Panc1 (cell line): ENCODE measurements at regions not wholly inside any gene's neighbourhood (a gene's known extent, or its start where the extent isn't known, plus 50 kb on each side); places are given as distances from the start of the nearest gene placed in this dataset.

Source experiments
- ATAC-seq: fragments of 200-7000 bp; cut with Tn5 transposase; 2 replicates; pipeline ENCODE4 v1.9.1; 2020; ENCODE audit warnings: mild to moderate bottlenecking, moderate library complexity
- BruUV-seq: library from RNA; stranded (reverse); fragments of 400-500 nt; replicated peaks from 2 replicates; lab custom pipeline; 2021; lab: Mats Ljungman, UMichigan
- CTCF ChIA-PET: fragments of 300-600 bp; sonication (Branson Sonifier 250); formaldehyde crosslinking; loops from one replicate; lab custom pipeline; 2022; ENCODE audit warnings: antibody characterized with exemption; lab: Charles Lee
- POLR2A ChIA-PET: fragments of 300-600 bp; sonication (Branson Sonifier 250); formaldehyde crosslinking; loops from one replicate; lab custom pipeline; 2022; ENCODE audit warnings: antibody characterized with exemption; lab: Charles Lee
- DNase-seq: peaks from one replicate; pipeline ENCODE4 v3.0.0-alpha.2; 2010; ENCODE audit warnings: low read depth, low spot score
- H3K27ac ChIP-seq: 2 replicates; pipeline ENCODE4 v1.5.1; 2011; ENCODE audit warnings: mild to moderate bottlenecking, low read length, inconsistent platforms
- H3K27me3 ChIP-seq: fragments of 200-500 bp; sonication (Bioruptor generic); 2 replicates; pipeline ENCODE4 v1.6.0; 2014; ENCODE audit warnings: low read length, inconsistent platforms; ENCODE audit not compliant: control insufficient read depth, insufficient read depth
- H3K36me3 ChIP-seq: fragments of 200-500 bp; sonication (Bioruptor generic); 2 replicates; pipeline ENCODE4 v1.5.1; 2014; ENCODE audit warnings: inconsistent platforms, mild to moderate bottlenecking, low read length, moderate library complexity; ENCODE audit not compliant: control insufficient read depth, insufficient read depth
- H3K4me1 ChIP-seq: 2 replicates; pipeline ENCODE4 v1.5.1; 2011; ENCODE audit warnings: inconsistent platforms, mild to moderate bottlenecking, low read length, moderate library complexity; ENCODE audit not compliant: control insufficient read depth, insufficient read depth
- H3K4me3 ChIP-seq, 2 experiments: 2 replicates each; pipeline ENCODE4 v1.5.1; 2011 to 2012; ENCODE audit warnings: low read depth in 2 of 2, low read length in 2 of 2, mild to moderate bottlenecking in 2 of 2, inconsistent platforms in 1 of 2, moderate library complexity in 1 of 2
- H3K9me3 ChIP-seq: fragments of 200-500 bp; sonication (Bioruptor generic); 2 replicates; pipeline ENCODE4 v1.5.1; 2014; ENCODE audit warnings: low read depth, mild to moderate bottlenecking, inconsistent platforms, low read length, moderate library complexity; ENCODE audit not compliant: control insufficient read depth, insufficient read depth
- POLR2AphosphoS5 ChIP-seq: IDR thresholded peaks from 2 replicates; pipeline ENCODE4 v1.6.1; 2012; ENCODE audit warnings: mild to moderate bottlenecking, low read depth, low read length, moderate library complexity
- SIN3A ChIP-seq: IDR thresholded peaks from 2 replicates; pipeline ENCODE4 v1.6.1; 2012; ENCODE audit warnings: low read depth, mild to moderate bottlenecking, low read length, moderate library complexity, borderline replicate concordance; ENCODE audit not compliant: insufficient read depth
- TCF7L2 ChIP-seq: IDR thresholded peaks from 2 replicates; pipeline ENCODE4 v1.6.1; 2011; ENCODE audit warnings: mild to moderate bottlenecking, low read depth, low read length, inconsistent platforms
- in situ Hi-C: cut with HindIII; loops from 2 replicates; pipeline ENCODE4 v1.10.0; 2016; ENCODE audit warnings: low sequenced_read_pairs, low pct_unique_long_range_greater_than_20kb
- intact Hi-C: fragments of 100-400 bp; cut with micrococcal nuclease; formaldehyde crosslinking; loops from one replicate; pipeline ENCODE4 v1.10.0; 2022; ENCODE audit not compliant: unreplicated experiment
- TF ChIP-seq, protein P1 (sequence below): fragments of 450-650 bp; IDR thresholded peaks from 2 replicates; pipeline ENCODE4 v1.5.1; 2017; ENCODE audit warnings: mild to moderate bottlenecking
- TF ChIP-seq, protein P2 (sequence below), 2 experiments: IDR thresholded peaks; 2 replicates each; pipeline ENCODE4 v1.6.1; 2011 to 2012; ENCODE audit warnings: low read depth in 2 of 2, control low read depth in 1 of 2, low read length in 1 of 2, mild to moderate bottlenecking in 1 of 2, moderate library complexity in 1 of 2; ENCODE audit not compliant: insufficient read depth in 1 of 2

DNA sequence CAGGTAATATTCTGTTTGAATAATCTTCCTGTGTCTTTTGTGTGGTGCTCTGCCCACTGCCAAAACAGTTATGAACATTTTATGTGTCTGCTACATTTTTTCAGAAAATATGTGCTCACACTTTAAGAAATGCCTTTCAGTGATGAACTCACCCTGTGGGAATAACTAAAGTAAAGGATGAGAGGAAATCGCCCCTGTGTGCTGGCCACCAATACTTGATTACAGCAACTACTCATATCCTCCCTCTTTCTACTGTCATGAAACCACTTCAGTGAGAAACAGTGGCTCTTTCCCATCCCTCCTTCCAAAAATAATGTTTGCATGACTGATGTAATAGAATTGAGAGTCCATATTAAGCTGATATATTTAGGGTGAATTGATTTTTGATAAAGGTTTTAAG lies 900.9 kb downstream of the RAB28 start:
- Histone ChIP-seq H3K4me1 (no peaks in the 10 kb centered on the region), H3K27me3 (no peaks in the 10 kb centered on the region), H3K36me3 (no peaks in the 10 kb centered on the region), H3K4me3 (no peak overlapping the region), H3K27ac (no peak overlapping the region), H3K9me3 (no peaks in the 10 kb centered on the region)
- ATAC-seq (no peak), DNase-seq (no peak)
- no TSS peak for BruUV-seq
- in situ Hi-C loops (no loop called here), intact Hi-C loops (no loop called here)
- no peak for TF ChIP-seq TCF7L2
- TF ChIP-seq, protein P1, sequence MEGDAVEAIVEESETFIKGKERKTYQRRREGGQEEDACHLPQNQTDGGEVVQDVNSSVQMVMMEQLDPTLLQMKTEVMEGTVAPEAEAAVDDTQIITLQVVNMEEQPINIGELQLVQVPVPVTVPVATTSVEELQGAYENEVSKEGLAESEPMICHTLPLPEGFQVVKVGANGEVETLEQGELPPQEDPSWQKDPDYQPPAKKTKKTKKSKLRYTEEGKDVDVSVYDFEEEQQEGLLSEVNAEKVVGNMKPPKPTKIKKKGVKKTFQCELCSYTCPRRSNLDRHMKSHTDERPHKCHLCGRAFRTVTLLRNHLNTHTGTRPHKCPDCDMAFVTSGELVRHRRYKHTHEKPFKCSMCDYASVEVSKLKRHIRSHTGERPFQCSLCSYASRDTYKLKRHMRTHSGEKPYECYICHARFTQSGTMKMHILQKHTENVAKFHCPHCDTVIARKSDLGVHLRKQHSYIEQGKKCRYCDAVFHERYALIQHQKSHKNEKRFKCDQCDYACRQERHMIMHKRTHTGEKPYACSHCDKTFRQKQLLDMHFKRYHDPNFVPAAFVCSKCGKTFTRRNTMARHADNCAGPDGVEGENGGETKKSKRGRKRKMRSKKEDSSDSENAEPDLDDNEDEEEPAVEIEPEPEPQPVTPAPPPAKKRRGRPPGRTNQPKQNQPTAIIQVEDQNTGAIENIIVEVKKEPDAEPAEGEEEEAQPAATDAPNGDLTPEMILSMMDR, result no peak
- TF ChIP-seq, protein P2, sequence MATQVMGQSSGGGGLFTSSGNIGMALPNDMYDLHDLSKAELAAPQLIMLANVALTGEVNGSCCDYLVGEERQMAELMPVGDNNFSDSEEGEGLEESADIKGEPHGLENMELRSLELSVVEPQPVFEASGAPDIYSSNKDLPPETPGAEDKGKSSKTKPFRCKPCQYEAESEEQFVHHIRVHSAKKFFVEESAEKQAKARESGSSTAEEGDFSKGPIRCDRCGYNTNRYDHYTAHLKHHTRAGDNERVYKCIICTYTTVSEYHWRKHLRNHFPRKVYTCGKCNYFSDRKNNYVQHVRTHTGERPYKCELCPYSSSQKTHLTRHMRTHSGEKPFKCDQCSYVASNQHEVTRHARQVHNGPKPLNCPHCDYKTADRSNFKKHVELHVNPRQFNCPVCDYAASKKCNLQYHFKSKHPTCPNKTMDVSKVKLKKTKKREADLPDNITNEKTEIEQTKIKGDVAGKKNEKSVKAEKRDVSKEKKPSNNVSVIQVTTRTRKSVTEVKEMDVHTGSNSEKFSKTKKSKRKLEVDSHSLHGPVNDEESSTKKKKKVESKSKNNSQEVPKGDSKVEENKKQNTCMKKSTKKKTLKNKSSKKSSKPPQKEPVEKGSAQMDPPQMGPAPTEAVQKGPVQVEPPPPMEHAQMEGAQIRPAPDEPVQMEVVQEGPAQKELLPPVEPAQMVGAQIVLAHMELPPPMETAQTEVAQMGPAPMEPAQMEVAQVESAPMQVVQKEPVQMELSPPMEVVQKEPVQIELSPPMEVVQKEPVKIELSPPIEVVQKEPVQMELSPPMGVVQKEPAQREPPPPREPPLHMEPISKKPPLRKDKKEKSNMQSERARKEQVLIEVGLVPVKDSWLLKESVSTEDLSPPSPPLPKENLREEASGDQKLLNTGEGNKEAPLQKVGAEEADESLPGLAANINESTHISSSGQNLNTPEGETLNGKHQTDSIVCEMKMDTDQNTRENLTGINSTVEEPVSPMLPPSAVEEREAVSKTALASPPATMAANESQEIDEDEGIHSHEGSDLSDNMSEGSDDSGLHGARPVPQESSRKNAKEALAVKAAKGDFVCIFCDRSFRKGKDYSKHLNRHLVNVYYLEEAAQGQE (IDR thresholded peaks at IDR 0.05; ENCODE audit: insufficient read depth in 1 of 2, low read depth in 2 of 2, low read length in 1 of 2), result no peak
- TF ChIP-seq POLR2AphosphoS5, result no peak
- TF ChIP-seq SIN3A, result no peak
- ChIA-PET CTCF (no interaction called here), POLR2A (no interaction called here)

DNA sequence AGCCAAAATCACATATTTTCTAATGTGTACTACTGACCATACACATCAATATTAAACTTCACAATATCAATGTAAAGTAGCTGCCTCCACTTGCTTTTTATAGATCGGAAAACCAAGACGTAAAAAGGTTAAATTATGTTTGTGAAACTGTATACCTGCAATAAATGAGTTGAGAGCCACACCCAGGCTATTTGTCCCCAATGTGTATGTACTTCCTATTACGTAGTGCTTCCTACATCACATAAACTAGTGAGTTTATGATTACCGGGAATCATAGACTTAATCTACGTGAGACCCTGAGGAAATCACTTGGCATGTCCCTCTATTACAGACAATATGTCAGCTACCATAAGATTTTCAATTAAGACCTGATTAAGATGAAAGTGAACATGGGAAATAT lies 903.4 kb downstream of the RAB28 start:
- BruUV-seq, result no TSS peak
- intact Hi-C loops, result no loop called here
- no peak overlapping the region for H3K4me3 ChIP-seq
- H3K9me3 ChIP-seq, result no peaks in the 10 kb centered on the region
- H3K4me1 ChIP-seq, result no peaks in the 10 kb centered on the region
- DNase-seq (no peak), ATAC-seq (no peak)
- in situ Hi-C loops, result no loop called here
- TF ChIP-seq TCF7L2 (no peak), POLR2AphosphoS5 (no peak), SIN3A (no peak)
- TF ChIP-seq, protein P2 (IDR thresholded peaks at IDR 0.05; ENCODE audit: insufficient read depth in 1 of 2, low read depth in 2 of 2, low read length in 1 of 2), result no peak
- TF ChIP-seq, protein P1, result no peak
- H3K27me3 ChIP-seq, result no peaks in the 10 kb centered on the region
- H3K27ac ChIP-seq, result no peak overlapping the region
- POLR2A ChIA-PET, result no interaction called here
- CTCF ChIA-PET, result no interaction called here
- no peaks in the 10 kb centered on the region for H3K36me3 ChIP-seq
